Activated naive CD8-positive, alpha-beta T cell treated with anti-CD3 and anti-CD28 coated beads, Interleukin-2, amount 50 U/mL, for 24 hours (primary cell): ENCODE measurements at regions not wholly inside any gene's neighbourhood (a gene's known extent, or its start where the extent isn't known, plus 50 kb on each side); places are given as distances from the start of the nearest gene placed in this dataset.

ENCODE experiments used
- ATAC-seq: fragments of 150-1000 bp; cut with Tn5 transposase; one replicate; pipeline ENCODE4 v1.10.0; 2021
- DNase-seq: peaks from one replicate; pipeline ENCODE4 v3.0.0; 2021
- H3K27ac Mint-ChIP-seq: one replicate; pipeline ENCODE4 v1.8.0; 2021; ENCODE audit warnings: mild to moderate bottlenecking, mixed read lengths
- H3K27me3 Mint-ChIP-seq: one replicate; pipeline ENCODE4 v1.8.0; 2021; ENCODE audit warnings: mixed read lengths
- H3K36me3 Mint-ChIP-seq: one replicate; pipeline ENCODE4 v1.8.0; 2021; ENCODE audit warnings: low read depth, mixed read lengths
- H3K4me1 Mint-ChIP-seq: one replicate; pipeline ENCODE4 v1.8.0; 2021; ENCODE audit warnings: mixed read lengths
- H3K4me3 Mint-ChIP-seq: one replicate; pipeline ENCODE4 v1.8.0; 2021; ENCODE audit warnings: mild to moderate bottlenecking, moderate library complexity, mixed read lengths
- H3K9me3 Mint-ChIP-seq: one replicate; pipeline ENCODE4 v1.8.0; 2021; ENCODE audit warnings: mixed read lengths

- no peak overlapping the region for H3K4me3 Mint-ChIP-seq
- no peaks in the 10 kb centered on the region for H3K4me1 Mint-ChIP-seq
- peaks cover 16% of the 10 kb centered on the region for H3K9me3 Mint-ChIP-seq
- H3K27me3 Mint-ChIP-seq: no peaks in the 10 kb centered on the region
- no peak for ATAC-seq
- H3K27ac Mint-ChIP-seq: no peak overlapping the region
- no peaks in the 10 kb centered on the region for H3K36me3 Mint-ChIP-seq
- DNase-seq: no peak
Observed at GRCh38 chr1:163747855-163748254, 426.1 kb downstream of the NUF2 start.

- DNase-seq: no peak
- H3K36me3 Mint-ChIP-seq: no peaks in the 10 kb centered on the region
- H3K4me1 Mint-ChIP-seq: no peaks in the 10 kb centered on the region
- no peak for ATAC-seq
- no peak overlapping the region for H3K4me3 Mint-ChIP-seq
- no peaks in the 10 kb centered on the region for H3K27me3 Mint-ChIP-seq
- H3K27ac Mint-ChIP-seq: no peak overlapping the region
- peaks cover 26% of the 10 kb centered on the region for H3K9me3 Mint-ChIP-seq
Observed at GRCh38 chr1:163758977-163759670, 437.4 kb downstream of the NUF2 start.

DNA sequence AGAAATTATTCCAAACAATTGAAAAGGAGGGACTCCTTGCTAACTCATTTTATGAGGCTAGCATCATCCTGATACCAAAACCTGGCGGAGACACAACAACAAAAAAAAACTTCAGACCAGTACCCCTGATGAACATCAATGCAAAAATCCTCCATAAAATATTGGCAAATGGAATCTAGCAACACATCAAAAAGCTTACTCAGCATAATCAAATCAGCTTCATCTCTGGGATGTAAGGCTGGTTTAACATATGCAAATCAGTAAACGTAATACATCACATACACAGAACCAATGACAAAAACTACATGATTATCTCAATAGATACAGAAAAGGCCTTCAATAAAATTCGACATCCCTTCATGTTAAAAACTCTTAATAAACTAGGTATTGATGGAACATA, 440.1 kb downstream of the NUF2 start:
- DNase-seq: no peak
- Mint-ChIP-seq H3K27me3 (no peaks in the 10 kb centered on the region), H3K4me3 (no peak overlapping the region), H3K4me1 (no peaks in the 10 kb centered on the region), H3K9me3 (peaks cover 27% of the 10 kb centered on the region), H3K27ac (no peak overlapping the region), H3K36me3 (no peaks in the 10 kb centered on the region)
- ATAC-seq: no peak

DNA sequence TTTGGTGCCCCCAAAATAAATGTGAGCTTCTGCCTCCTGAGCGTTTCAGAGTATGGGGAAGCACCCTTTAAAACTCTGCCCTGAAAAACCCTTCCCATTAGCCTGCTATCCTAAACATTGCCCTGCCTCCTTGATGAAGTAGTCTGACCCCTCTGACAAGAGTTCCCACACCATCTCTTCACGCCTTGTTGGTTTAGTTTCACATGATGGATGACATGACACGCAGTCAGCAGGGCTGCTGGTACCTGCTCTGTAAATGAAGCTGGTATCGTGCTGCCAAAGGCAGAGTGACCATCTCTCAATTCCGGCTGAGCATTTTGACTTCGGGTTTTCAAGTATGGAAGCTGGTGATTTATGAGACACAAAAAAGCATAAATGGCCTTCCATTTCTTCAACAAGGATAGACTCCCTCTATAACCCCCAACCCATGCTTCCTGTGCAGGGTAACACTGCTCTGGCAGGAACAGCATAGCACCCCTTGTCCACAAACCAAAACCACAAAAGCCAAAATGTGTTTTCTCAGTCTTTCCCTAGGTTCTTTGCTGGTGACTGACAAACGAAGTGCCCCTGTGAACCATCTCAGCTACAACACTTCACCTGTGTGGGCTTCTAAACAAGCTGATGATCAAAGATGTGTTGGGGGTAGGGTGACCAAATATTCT, 444.6 kb downstream of the NUF2 start:
- Mint-ChIP-seq H3K27me3 (no peaks in the 10 kb centered on the region), H3K4me3 (no peak overlapping the region), H3K36me3 (no peaks in the 10 kb centered on the region), H3K4me1 (no peaks in the 10 kb centered on the region), H3K27ac (no peak overlapping the region), H3K9me3 (peaks cover 9% of the 10 kb centered on the region)
- DNase-seq: no peak
- no peak for ATAC-seq

GRCh38 chr1:163768576-163768975, 446.8 kb downstream of the NUF2 start:
- Mint-ChIP-seq H3K27ac (no peak overlapping the region), H3K4me1 (no peaks in the 10 kb centered on the region), H3K36me3 (no peaks in the 10 kb centered on the region), H3K4me3 (no peak overlapping the region), H3K27me3 (no peaks in the 10 kb centered on the region), H3K9me3 (peaks cover 8% of the 10 kb centered on the region)
- DNase-seq (no peak), ATAC-seq (no peak)

GRCh38 chr1:163770265-163770664, 448.5 kb downstream of the NUF2 start:
- H3K4me3 Mint-ChIP-seq: no peak overlapping the region
- no peak overlapping the region for H3K27ac Mint-ChIP-seq
- H3K9me3 Mint-ChIP-seq: peaks cover 5% of the 10 kb centered on the region
- H3K27me3 Mint-ChIP-seq: no peaks in the 10 kb centered on the region
- ATAC-seq (no peak), DNase-seq (no peak)
- H3K4me1 Mint-ChIP-seq: no peaks in the 10 kb centered on the region
- H3K36me3 Mint-ChIP-seq: no peaks in the 10 kb centered on the region

DNA sequence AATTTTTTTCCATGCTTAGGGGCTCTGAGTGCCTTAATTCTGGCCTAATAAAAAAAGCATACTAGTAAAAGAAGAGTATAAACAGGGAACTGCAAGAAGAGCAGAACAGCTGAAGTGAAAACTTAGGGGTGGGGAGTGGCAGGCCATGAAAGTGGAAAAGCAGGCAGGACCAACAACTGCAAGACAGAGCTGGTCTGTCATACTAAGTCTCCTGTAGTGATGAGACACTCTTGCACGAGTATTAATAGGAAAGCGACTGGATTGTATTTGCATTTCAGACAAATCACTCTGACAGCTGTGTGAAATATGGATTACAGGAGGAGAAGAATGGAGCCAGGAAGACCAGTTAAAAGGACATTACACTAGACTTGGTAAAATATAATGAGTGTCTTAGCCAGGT, 449.9 kb downstream of the NUF2 start:
- no peaks in the 10 kb centered on the region for H3K36me3 Mint-ChIP-seq
- DNase-seq (no peak), ATAC-seq (no peak)
- H3K27ac Mint-ChIP-seq: no peak overlapping the region
- H3K27me3 Mint-ChIP-seq: no peaks in the 10 kb centered on the region
- no peak overlapping the region for H3K4me3 Mint-ChIP-seq
- H3K4me1 Mint-ChIP-seq: no peaks in the 10 kb centered on the region
- H3K9me3 Mint-ChIP-seq: peaks cover 5% of the 10 kb centered on the region

DNA sequence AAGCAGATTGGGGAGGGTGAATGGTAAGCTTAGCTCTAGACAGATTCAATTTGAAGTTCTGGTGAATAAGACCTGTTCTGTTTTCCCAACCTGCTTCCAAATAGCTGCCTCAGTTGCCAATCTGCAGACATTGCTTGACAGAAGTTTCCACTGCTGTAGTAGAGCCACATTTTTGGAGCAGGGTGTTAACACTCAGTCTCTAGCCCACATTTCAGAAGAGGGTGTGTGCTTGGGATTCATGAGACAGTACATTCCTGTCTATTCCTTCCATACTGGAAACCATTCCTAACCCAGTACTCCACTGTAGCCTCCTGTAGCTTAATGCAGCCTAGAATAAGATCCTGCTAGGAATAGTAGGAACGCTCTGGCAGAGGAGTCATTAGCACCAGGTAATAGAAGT, 450.5 kb downstream of the NUF2 start:
- ATAC-seq (no peak), DNase-seq (no peak)
- H3K4me1 Mint-ChIP-seq: no peaks in the 10 kb centered on the region
- no peak overlapping the region for H3K27ac Mint-ChIP-seq
- H3K27me3 Mint-ChIP-seq: no peaks in the 10 kb centered on the region
- no peaks in the 10 kb centered on the region for H3K36me3 Mint-ChIP-seq
- no peak overlapping the region for H3K4me3 Mint-ChIP-seq
- peaks cover 5% of the 10 kb centered on the region for H3K9me3 Mint-ChIP-seq

GRCh38 chr1:163773396-163773795, 451.6 kb downstream of the NUF2 start:
- peaks cover 11% of the 10 kb centered on the region for H3K9me3 Mint-ChIP-seq
- no peaks in the 10 kb centered on the region for H3K27me3 Mint-ChIP-seq
- no peak overlapping the region for H3K4me3 Mint-ChIP-seq
- no peak overlapping the region for H3K27ac Mint-ChIP-seq
- DNase-seq (no peak), ATAC-seq (no peak)
- no peaks in the 10 kb centered on the region for H3K4me1 Mint-ChIP-seq
- no peaks in the 10 kb centered on the region for H3K36me3 Mint-ChIP-seq

DNA sequence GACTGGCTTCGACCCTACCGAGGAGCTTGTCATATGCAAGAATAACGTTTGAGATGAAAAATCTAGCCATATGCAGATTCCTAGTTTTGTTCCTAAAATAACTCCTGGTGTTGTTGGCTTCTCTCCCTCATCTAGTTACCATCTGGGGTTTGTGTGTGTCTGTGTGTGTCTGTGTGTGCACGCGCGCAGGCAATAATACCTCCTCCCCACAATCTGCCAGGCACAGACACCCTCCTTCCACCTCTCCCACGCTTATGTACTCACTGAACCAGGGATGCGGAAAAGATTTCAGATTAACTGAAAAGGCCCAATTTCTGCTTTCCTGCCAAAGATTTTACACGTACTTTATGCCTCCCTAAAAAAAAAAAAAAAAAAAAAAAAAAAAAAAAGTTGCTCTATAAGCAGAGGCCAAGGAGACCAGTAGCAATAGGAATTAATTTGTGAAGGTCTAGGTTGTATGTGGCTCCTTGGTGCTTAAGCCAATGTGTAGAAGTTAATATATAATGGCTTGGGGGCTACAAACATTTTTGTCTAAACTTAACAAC, 452.7 kb downstream of the NUF2 start:
- ATAC-seq (no peak), DNase-seq (no peak)
- Mint-ChIP-seq H3K27ac (no peak overlapping the region), H3K4me3 (no peak overlapping the region), H3K36me3 (no peaks in the 10 kb centered on the region), H3K9me3 (peaks cover 12% of the 10 kb centered on the region), H3K27me3 (no peaks in the 10 kb centered on the region), H3K4me1 (no peaks in the 10 kb centered on the region)

DNA sequence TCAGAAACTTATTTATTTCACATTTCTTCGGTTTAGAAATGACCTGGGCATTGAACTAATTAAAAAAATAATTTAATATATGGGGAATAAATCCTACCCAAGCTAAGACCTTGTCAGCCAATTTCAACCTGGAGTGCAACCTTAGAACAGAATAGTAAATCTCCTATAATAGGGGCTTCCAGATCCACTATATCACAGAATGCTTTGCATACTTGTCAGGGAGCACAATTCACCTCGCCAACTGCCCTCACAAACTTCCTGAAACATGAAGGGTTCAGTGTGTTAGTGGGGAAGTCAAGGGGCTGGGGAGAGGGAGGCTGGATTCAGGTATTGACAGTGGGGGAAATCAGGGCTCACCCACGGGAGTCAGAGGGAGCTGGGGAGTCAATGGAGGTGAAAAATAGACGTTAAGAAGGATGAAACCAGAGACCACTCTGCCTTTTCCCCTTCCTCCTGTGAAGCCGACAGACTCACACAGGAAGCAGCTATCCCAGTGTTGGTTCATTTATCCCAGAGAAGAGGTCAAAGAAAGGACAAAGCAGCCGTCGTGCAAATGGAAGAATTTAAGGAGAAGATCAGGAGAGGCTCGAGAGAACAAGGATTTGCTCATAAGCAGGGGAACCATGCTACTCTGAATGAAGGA, 453.3 kb downstream of the NUF2 start:
- H3K4me1 Mint-ChIP-seq: no peaks in the 10 kb centered on the region
- no peak overlapping the region for H3K4me3 Mint-ChIP-seq
- peaks cover 12% of the 10 kb centered on the region for H3K9me3 Mint-ChIP-seq
- H3K27me3 Mint-ChIP-seq: no peaks in the 10 kb centered on the region
- no peak for DNase-seq
- no peak for ATAC-seq
- no peaks in the 10 kb centered on the region for H3K36me3 Mint-ChIP-seq
- no peak overlapping the region for H3K27ac Mint-ChIP-seq

GRCh38 chr1:163777205-163777604, 455.5 kb downstream of the NUF2 start:
- ATAC-seq (no peak), DNase-seq (no peak)
- H3K27ac Mint-ChIP-seq: no peak overlapping the region
- no peaks in the 10 kb centered on the region for H3K4me1 Mint-ChIP-seq
- no peak overlapping the region for H3K4me3 Mint-ChIP-seq
- H3K36me3 Mint-ChIP-seq: no peaks in the 10 kb centered on the region
- H3K9me3 Mint-ChIP-seq: peaks cover 15% of the 10 kb centered on the region
- no peaks in the 10 kb centered on the region for H3K27me3 Mint-ChIP-seq

DNA sequence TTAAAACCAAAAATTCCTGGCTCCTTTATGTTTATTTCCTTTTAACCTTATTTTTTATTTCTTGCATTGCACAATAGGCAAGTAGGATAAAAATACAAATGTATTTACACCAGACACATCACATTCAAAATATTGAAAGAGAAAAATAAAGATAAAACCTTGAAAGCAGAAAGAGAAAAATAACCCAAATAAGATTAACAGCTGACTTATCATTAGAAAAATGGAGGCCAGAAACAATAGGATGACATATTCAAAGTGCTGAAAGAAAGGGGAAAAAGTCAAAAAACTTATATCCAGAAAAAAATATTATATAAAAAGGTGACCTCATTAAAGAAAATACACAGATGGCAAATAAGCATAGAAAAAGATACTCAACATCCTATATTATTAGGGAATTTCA, 459.4 kb downstream of the NUF2 start:
- no peaks in the 10 kb centered on the region for H3K4me1 Mint-ChIP-seq
- no peaks in the 10 kb centered on the region for H3K36me3 Mint-ChIP-seq
- peaks cover 19% of the 10 kb centered on the region for H3K9me3 Mint-ChIP-seq
- no peak overlapping the region for H3K4me3 Mint-ChIP-seq
- H3K27ac Mint-ChIP-seq: no peak overlapping the region
- DNase-seq (no peak), ATAC-seq (no peak)
- no peaks in the 10 kb centered on the region for H3K27me3 Mint-ChIP-seq

- H3K4me1 Mint-ChIP-seq: no peaks in the 10 kb centered on the region
- no peak for ATAC-seq
- H3K9me3 Mint-ChIP-seq: peaks cover 17% of the 10 kb centered on the region
- no peak for DNase-seq
- H3K36me3 Mint-ChIP-seq: no peaks in the 10 kb centered on the region
- H3K4me3 Mint-ChIP-seq: no peak overlapping the region
- H3K27me3 Mint-ChIP-seq: no peaks in the 10 kb centered on the region
- no peak overlapping the region for H3K27ac Mint-ChIP-seq
Observed at GRCh38 chr1:163785868-163786405, 464.2 kb downstream of the NUF2 start.

- Mint-ChIP-seq H3K27ac (no peak overlapping the region), H3K9me3 (peaks cover 17% of the 10 kb centered on the region), H3K36me3 (peaks cover 2% of the 10 kb centered on the region), H3K4me1 (no peaks in the 10 kb centered on the region), H3K27me3 (no peaks in the 10 kb centered on the region), H3K4me3 (no peak overlapping the region)
- DNase-seq: no peak
- ATAC-seq: no peak
Observed at GRCh38 chr1:163789911-163790310, 468.2 kb downstream of the NUF2 start.
